ENCODE measurements at regions not wholly inside any gene's neighbourhood (a gene's known extent, or its start where the extent isn't known, plus 50 kb on each side); places are given as distances from the start of the nearest gene placed in this dataset.

GRCh38 chr5:121668635-121669034 lies 183.0 kb upstream of the FTMT start (continued):
- no peak for TF ChIP-seq ZNF513 (CRISPR knock-in tag; conservative IDR thresholded peaks at IDR 0.05)
- no peak for TF ChIP-seq KDM4B (CRISPR knock-in tag; IDR thresholded peaks at IDR 0.05)

- H3K36me3 ChIP-seq (replicated peaks in 1 of 2; ENCODE audit: control insufficient read depth in 1 of 2, insufficient read depth in 2 of 2, low read length in 2 of 2), result no peaks in the 10 kb centered on the region
- no TSS peak for BruUV-seq (replicated peaks)
- CTCF ChIA-PET (ENCODE audit: low intra/inter-chr PET ratio, low total read pairs), result no interaction called here
- no peak overlapping the region for H3K4me2 ChIP-seq (ENCODE audit: low read depth, low read length)
- no peaks in the 10 kb centered on the region for H3K9me3 ChIP-seq (ENCODE audit: low read length)
- no peaks in the 10 kb centered on the region for H3K27me3 ChIP-seq (ENCODE audit: control insufficient read depth in 1 of 2, insufficient read depth in 2 of 2, low read length in 2 of 2)
- no peak for FAIRE-seq
- H3K79me2 ChIP-seq (ENCODE audit: insufficient read depth, low read length), result no peaks in the 10 kb centered on the region
- ATAC-seq, result no peak; the same call in 2 of the 3 replicates
- H3K27ac ChIP-seq (ENCODE audit: extremely low read length, insufficient read depth, low read length), result no peak overlapping the region
- DNase-seq (ENCODE audit: low spot score), result no peak
- H4K20me1 ChIP-seq (ENCODE audit: insufficient read depth, low read length), result no peaks in the 10 kb centered on the region
- no peak overlapping the region for H2AFZ ChIP-seq (ENCODE audit: low read length)
- in situ Hi-C loops (cut with HindIII; ENCODE audit: extremely low pct_ligation_motif_present, low pct_unique_long_range_greater_than_20kb), result no loop called here
- no peak overlapping the region for H3K4me3 ChIP-seq (replicated peaks in 1 of 3; ENCODE audit: insufficient read depth in 1 of 3, low read depth in 2 of 3, low read length in 3 of 3)
- H3K9ac ChIP-seq (ENCODE audit: insufficient read depth, low read depth, low read length), result no peak overlapping the region
- POLR2A ChIA-PET, result no interaction called here
- intact Hi-C loops (cut with micrococcal nuclease; ENCODE audit: unreplicated experiment), result no loop called here
- WGBS (ENCODE audit: low lambda C conversion rate), result 1% methylated on average over 2 of the region's 2 CpGs
- H3K4me1 ChIP-seq (ENCODE audit: insufficient read depth, low read length), result no peaks in the 10 kb centered on the region; the same call in 1 of the 2 replicates
- no peak for TF ChIP-seq XBP1 (CRISPR knock-in tag; IDR thresholded peaks at IDR 0.05)
- no peak for TF ChIP-seq ZNF792 (CRISPR knock-in tag; IDR thresholded peaks at IDR 0.05)
- TF ChIP-seq DPF2 (CRISPR knock-in tag; IDR thresholded peaks at IDR 0.05; ENCODE audit: borderline replicate concordance, low read depth), result no peak
- no peak for TF ChIP-seq ZC3H13 (CRISPR knock-in tag; IDR thresholded peaks at IDR 0.05)
- no peak for TF ChIP-seq MTF1 (CRISPR knock-in tag; IDR thresholded peaks at IDR 0.05)
- TF ChIP-seq ZNF556 (CRISPR knock-in tag; IDR thresholded peaks at IDR 0.05; ENCODE audit: borderline replicate concordance), result no peak
- no peak for TF ChIP-seq SMAD1 (CRISPR knock-in tag; IDR thresholded peaks at IDR 0.05; ENCODE audit: borderline replicate concordance, low read depth)
- no peak for TF ChIP-seq PHF8 (CRISPR knock-in tag; IDR thresholded peaks at IDR 0.05)
- no peak for TF ChIP-seq ASH2L (IDR thresholded peaks at IDR 0.05; ENCODE audit: insufficient read length, low read depth, low read length)
- TF ChIP-seq ZNF609 (CRISPR knock-in tag; IDR thresholded peaks at IDR 0.05; ENCODE audit: borderline replicate concordance), result no peak
- no peak for TF ChIP-seq ZBTB46 (CRISPR knock-in tag; IDR thresholded peaks at IDR 0.05; ENCODE audit: borderline replicate concordance)
- TF ChIP-seq ZEB1 (IDR thresholded peaks at IDR 0.05; ENCODE audit: insufficient replicate concordance, low read depth), result no peak
- TF ChIP-seq SETDB1 (CRISPR knock-in tag; IDR thresholded peaks at IDR 0.05; ENCODE audit: borderline replicate concordance), result no peak
- no peak for TF ChIP-seq ZNF773 (CRISPR knock-in tag; IDR thresholded peaks at IDR 0.05; ENCODE audit: borderline replicate concordance)
- no peak for TF ChIP-seq NR2F6 (IDR thresholded peaks at IDR 0.05)
- TF ChIP-seq NR2F6 (CRISPR knock-in tag; IDR thresholded peaks at IDR 0.05), result no peak
Measured at GRCh38 chr5:121671624-121672023, 180.1 kb upstream of the FTMT start.
